Gastroesophageal sphincter (tissue), 3 donors: ENCODE measurements at regions not wholly inside any gene's neighbourhood (a gene's known extent, or its start where the extent isn't known, plus 50 kb on each side); places are given as distances from the start of the nearest gene placed in this dataset.

Experiments
- CTCF ChIP-seq, 4 experiments: fragments of 200-600 bp in 2 of 4; fragments of 450-650 bp in 2 of 4; sonication (generic) in 1 of 4; IDR thresholded peaks; one replicate each; pipeline ENCODE4 v1.5.1; 2017 to 2019; ENCODE audit warnings: antibody characterized with exemption in 4 of 4, mild to moderate bottlenecking in 2 of 4, moderate library complexity in 2 of 4
- EP300 ChIP-seq: sonication (generic); formaldehyde crosslinking; IDR thresholded peaks from one replicate; pipeline ENCODE4 v1.6.1; 2017; ENCODE audit warnings: antibody characterized with exemption, mild to moderate bottlenecking
- POLR2A ChIP-seq, 2 donors: fragments of 450-650 bp; IDR thresholded peaks; one replicate each; pipeline ENCODE4 v1.6.1; 2017; ENCODE audit warnings: antibody characterized with exemption in 2 of 2, mild to moderate bottlenecking in 2 of 2, moderate library complexity in 1 of 2
- POLR2AphosphoS5 ChIP-seq: sonication (generic); formaldehyde crosslinking; IDR thresholded peaks from one replicate; pipeline ENCODE4 v1.6.1; 2017; ENCODE audit warnings: antibody characterized with exemption

- TF ChIP-seq CTCF (IDR thresholded peaks at IDR 0.05), result no peak
- TF ChIP-seq POLR2A (IDR thresholded peaks at IDR 0.05), result no peak
- TF ChIP-seq POLR2AphosphoS5, result no peak
- TF ChIP-seq EP300, result no peak
Observed at GRCh38 chr1:55464550-55464949, 249.4 kb upstream of the USP24 start.
